HCT116 (cell line): ENCODE measurements at regions not wholly inside any gene's neighbourhood (a gene's known extent, or its start where the extent isn't known, plus 50 kb on each side); places are given as distances from the start of the nearest gene placed in this dataset.

Experiments
- ATAC-seq: fragments of 200-7000 bp; cut with Tn5 transposase; 2 replicates; pipeline ENCODE4 v1.9.1; 2020; ENCODE audit warnings: mild to moderate bottlenecking, moderate library complexity
- BruUV-seq: library from RNA; stranded (reverse); fragments of 400-500 nt; replicated peaks from 2 replicates; lab custom pipeline; 2021; lab: Mats Ljungman, UMichigan
- CTCF ChIA-PET: fragments of 300-600 bp; sonication (Branson Sonifier 250); formaldehyde crosslinking; loops from one replicate; lab custom pipeline; 2021; ENCODE audit warnings: antibody characterized with exemption; lab: Charles Lee
- POLR2A ChIA-PET: fragments of 300-600, 350-600 bp; sonication (Branson Sonifier 250); formaldehyde crosslinking; loops from one replicate; lab custom pipeline; 2021; ENCODE audit warnings: antibody characterized with exemption; lab: Charles Lee
- RAD21 ChIA-PET, 2 experiments: fragments of 300-600 bp; sonication (Branson Sonifier 250); formaldehyde crosslinking; loops; one replicate each; lab custom pipeline; 2023; ENCODE audit warnings: low total read pairs in 2 of 2; ENCODE audit not compliant: uncharacterized antibody in 2 of 2, unreplicated experiment in 2 of 2, low non-redundant PET in 1 of 2; lab: Charles Lee
- DNase-seq: peaks from one replicate; pipeline ENCODE4 v3.0.0-alpha.2; 2010; ENCODE audit warnings: low read depth, low spot score
- H2AFZ ChIP-seq: fragments of 200-600 bp; shearing (Covaris generic), sonication (generic); 2 replicates; pipeline ENCODE4 v1.6.1; 2017; ENCODE audit warnings: low read depth, mixed run types, mixed read lengths, antibody characterized with exemption, low read length; ENCODE audit not compliant: poor library complexity, severe bottlenecking
- H3K27ac ChIP-seq: 2 replicates; pipeline ENCODE4 v1.5.1; 2012; ENCODE audit warnings: low read depth, low read length
- H3K27me3 ChIP-seq: fragments of 200-600 bp; sonication (generic); 2 replicates; pipeline ENCODE4 v1.6.1; 2016; ENCODE audit warnings: mixed run types, low read length, mixed read lengths; ENCODE audit not compliant: insufficient read depth
- H3K36me3 ChIP-seq, 2 experiments: fragments of 200-500 bp in 1 of 2; fragments of 200-600 bp in 1 of 2; sonication (Bioruptor generic) in 1 of 2; sonication (generic) in 1 of 2; 2 replicates each; pipeline versions ENCODE4 v1.5.1 to v1.6.1; 2014 to 2016; ENCODE audit warnings: low read length in 2 of 2, inconsistent platforms in 1 of 2, mixed read lengths in 1 of 2, mixed run types in 1 of 2; ENCODE audit not compliant: insufficient read depth in 2 of 2, control insufficient read depth in 1 of 2
- H3K4me1 ChIP-seq, 2 experiments: fragments of 200-600 bp in 1 of 2; sonication (generic) in 1 of 2; 2 replicates each; pipeline versions ENCODE4 v1.5.1 to v1.6.1; 2012 to 2017; ENCODE audit warnings: low read length in 2 of 2, inconsistent platforms in 1 of 2, mild to moderate bottlenecking in 1 of 2, mixed read lengths in 1 of 2, mixed run types in 1 of 2, moderate library complexity in 1 of 2; ENCODE audit not compliant: insufficient read depth in 2 of 2, control insufficient read depth in 1 of 2
- H3K4me2 ChIP-seq: fragments of 200-600 bp; sonication (generic); 2 replicates; pipeline ENCODE4 v1.6.1; 2017; ENCODE audit warnings: mixed run types, low read length, mixed read lengths
- H3K4me3 ChIP-seq, 2 experiments: fragments of 200-600 bp in 1 of 2; sonication (generic) in 1 of 2; replicated peaks in 1 of 2; 2 replicates each; pipeline ENCODE4 v1.5.1; 2011 to 2016; ENCODE audit warnings: low read length in 2 of 2, control low read depth in 1 of 2, low read depth in 1 of 2, mild to moderate bottlenecking in 1 of 2, mixed read lengths in 1 of 2, mixed run types in 1 of 2
- H3K79me2 ChIP-seq: fragments of 200-600 bp; sonication (generic); 2 replicates; pipeline ENCODE4 v1.6.1; 2017; ENCODE audit warnings: mild to moderate bottlenecking, mixed run types, low read length, moderate library complexity, mixed read lengths; ENCODE audit not compliant: insufficient read depth
- H3K9ac ChIP-seq: fragments of 200-600 bp; sonication (generic); 2 replicates; pipeline ENCODE4 v1.6.1; 2016; ENCODE audit warnings: low read length, mixed read lengths
- H3K9me2 ChIP-seq: fragments of 200-600 bp; sonication (generic), shearing (Covaris generic); 2 replicates; pipeline ENCODE4 v1.6.1; 2017; ENCODE audit warnings: mixed run types, mild to moderate bottlenecking, moderate library complexity; ENCODE audit not compliant: insufficient read depth
- H3K9me3 ChIP-seq, 2 experiments: fragments of 200-500 bp in 1 of 2; fragments of 200-600 bp in 1 of 2; sonication (Bioruptor generic) in 1 of 2; sonication (generic) in 1 of 2; 2 replicates each; pipeline ENCODE4 v1.6.1; 2014 to 2017; ENCODE audit warnings: low read length in 2 of 2, mixed read lengths in 2 of 2, inconsistent platforms in 1 of 2, low read depth in 1 of 2, mild to moderate bottlenecking in 1 of 2, mixed run types in 1 of 2, moderate library complexity in 1 of 2; ENCODE audit not compliant: control insufficient read depth in 1 of 2, insufficient read depth in 1 of 2
- H4K20me1 ChIP-seq: fragments of 200-600 bp; sonication (generic), shearing (Covaris generic); 2 replicates; pipeline ENCODE4 v1.6.1; 2017; ENCODE audit warnings: mixed run types, mild to moderate bottlenecking, moderate library complexity; ENCODE audit not compliant: insufficient read depth
- CBX3 ChIP-seq: IDR thresholded peaks from 2 replicates; pipeline ENCODE4 v1.6.1; 2012; ENCODE audit warnings: low read depth
- CEBPB ChIP-seq: IDR thresholded peaks from 2 replicates; pipeline ENCODE4 v1.6.1; 2012; ENCODE audit warnings: low read depth
- CTCF ChIP-seq, 3 experiments: fragments of 200-600 bp in 1 of 3; sonication (generic) in 1 of 3; IDR thresholded peaks in 2 of 3; conservative IDR thresholded peaks in 1 of 3; 2 replicates each; pipeline ENCODE4 v1.5.1; 2012 to 2017; ENCODE audit warnings: low read depth in 2 of 3, low read length in 2 of 3, antibody characterized with exemption in 1 of 3, borderline replicate concordance in 1 of 3, control low read depth in 1 of 3, mild to moderate bottlenecking in 1 of 3, mixed read lengths in 1 of 3, mixed run types in 1 of 3, moderate library complexity in 1 of 3; ENCODE audit not compliant: insufficient read depth in 1 of 3
- EZH2 ChIP-seq: fragments of 200-600 bp; sonication (generic); IDR thresholded peaks from 2 replicates; pipeline ENCODE4 v1.6.1; 2017; ENCODE audit warnings: antibody characterized with exemption, mixed run types
- FOSL1 ChIP-seq: IDR thresholded peaks from 2 replicates; pipeline ENCODE4 v1.6.1; 2012; ENCODE audit warnings: low read depth
- JUND ChIP-seq: IDR thresholded peaks from 2 replicates; pipeline ENCODE4 v1.6.1; 2012
- MAX ChIP-seq: IDR thresholded peaks from 2 replicates; pipeline ENCODE4 v1.6.1; 2012
- RAD21 ChIP-seq: IDR thresholded peaks from 2 replicates; pipeline ENCODE4 v1.6.1; 2012; ENCODE audit warnings: low read depth, mild to moderate bottlenecking
- TCF7L2 ChIP-seq: IDR thresholded peaks from 2 replicates; pipeline ENCODE4 v1.7.0; 2011; ENCODE audit warnings: borderline replicate concordance, inconsistent platforms; ENCODE audit not compliant: insufficient read depth, insufficient read length; ENCODE audit errors: extremely low read depth
- YY1 ChIP-seq: IDR thresholded peaks from 2 replicates; pipeline ENCODE4 v1.6.1; 2011; ENCODE audit warnings: low read length, low read depth, moderate library complexity, mild to moderate bottlenecking; ENCODE audit not compliant: insufficient replicate concordance; ENCODE audit errors: extremely low read depth
- ZBTB33 ChIP-seq: IDR thresholded peaks from 2 replicates; pipeline ENCODE4 v1.6.1; 2011; ENCODE audit warnings: mild to moderate bottlenecking, low read length, moderate library complexity; ENCODE audit not compliant: insufficient replicate concordance; ENCODE audit errors: extremely low read depth
- ZFX ChIP-seq: fragments of 450-650 bp; IDR thresholded peaks from 2 replicates; pipeline ENCODE4 v1.6.1; 2017
- ZNF274 ChIP-seq: fragments of 200-500 bp; sonication (Bioruptor generic); IDR thresholded peaks from 2 replicates; pipeline ENCODE4 v1.6.1; 2014; ENCODE audit warnings: mild to moderate bottlenecking, low read depth, low read length, inconsistent platforms
- intact Hi-C: fragments of 100-400 bp; cut with micrococcal nuclease; formaldehyde crosslinking; loops from 2 replicates; pipeline ENCODE4 v1.10.0; 2022

- Histone ChIP-seq H3K36me3 (no peaks in the 10 kb centered on the region), H4K20me1 (no peaks in the 10 kb centered on the region), H3K4me3 (no peak overlapping the region), H3K4me2 (no peak overlapping the region), H3K27ac (no peak overlapping the region), H2AFZ (no peak overlapping the region), H3K9me3 (peaks cover 15 to 26% of the 10 kb centered on the region in 2 experiments; a peak in 2 of 4 replicates), H3K4me1 (no peaks in the 10 kb centered on the region), H3K27me3 (no peaks in the 10 kb centered on the region), H3K79me2 (no peaks in the 10 kb centered on the region), H3K9me2 (no peaks in the 10 kb centered on the region)
- RAD21 ChIA-PET = no interaction called here
- POLR2A ChIA-PET = no interaction called here
- intact Hi-C loops = no loop called here
- CTCF ChIA-PET = no interaction called here
- BruUV-seq = no TSS peak
- TF ChIP-seq RAD21 (peak; percentile 43), ZNF274 (no peak), CTCF (IDR thresholded peaks at IDR 0.05 in 2 of 3, conservative IDR thresholded peaks at IDR 0.05 in 1 of 3; ENCODE audit: borderline replicate concordance in 1 of 3, insufficient read depth in 1 of 3, low read depth in 2 of 3, low read length in 2 of 3) (peak in 2 of 3 experiments; percentile 11 to 16; a peak in 1 of 6 replicates)
- TF ChIP-seq, all 23 proteins: peak for 2
- DNase-seq (no peak), ATAC-seq (peak; percentile 42; the same call in 1 of the 2 replicates)
- no peak overlapping the region for H3K9ac ChIP-seq
These were observed 59.3 kb upstream of the SCAF11 start for GRCh38 chr12:46049665-46050064.

GRCh38 chr12:46046436-46046835 lies 56.1 kb upstream of the SCAF11 start:
- H3K4me1 ChIP-seq = no peaks in the 10 kb centered on the region
- no peaks in the 10 kb centered on the region for H3K36me3 ChIP-seq
- no peak overlapping the region for H3K4me2 ChIP-seq
- H3K27me3 ChIP-seq = no peaks in the 10 kb centered on the region
- H4K20me1 ChIP-seq = no peaks in the 10 kb centered on the region
- H3K9ac ChIP-seq = no peak overlapping the region
- ChIA-PET CTCF (no interaction called here), POLR2A (no interaction called here), RAD21 (no interaction called here)
- ATAC-seq (no peak), DNase-seq (no peak)
- H3K27ac ChIP-seq = no peak overlapping the region
- intact Hi-C loops = no loop called here
- no TSS peak for BruUV-seq
- no peaks in the 10 kb centered on the region for H3K9me2 ChIP-seq
- no peaks in the 10 kb centered on the region for H3K79me2 ChIP-seq
- H3K9me3 ChIP-seq = peaks cover 15 to 26% of the 10 kb centered on the region in 2 experiments; a peak in 2 of 4 replicates
- no peak overlapping the region for H2AFZ ChIP-seq
- H3K4me3 ChIP-seq = no peak overlapping the region
- no peak for TF ChIP-seq RAD21
- TF ChIP-seq CEBPB = no peak
- TF ChIP-seq YY1 = no peak
- no peak for TF ChIP-seq MAX
- no peak for TF ChIP-seq FOSL1
- no peak for TF ChIP-seq JUND
- no peak for TF ChIP-seq EZH2
- TF ChIP-seq ZBTB33 = no peak
- TF ChIP-seq ZNF274 = no peak
- TF ChIP-seq TCF7L2 = no peak
- no peak for TF ChIP-seq CBX3
- TF ChIP-seq ZFX = no peak
- no peak for TF ChIP-seq CTCF (IDR thresholded peaks at IDR 0.05 in 2 of 3, conservative IDR thresholded peaks at IDR 0.05 in 1 of 3; ENCODE audit: borderline replicate concordance in 1 of 3, insufficient read depth in 1 of 3, low read depth in 2 of 3, low read length in 2 of 3)
- TF ChIP-seq, all 23 proteins: peak for 0
